Fibroblast of skin of right quadriceps (primary cell): ENCODE measurements at regions not wholly inside any gene's neighbourhood (a gene's known extent, or its start where the extent isn't known, plus 50 kb on each side); places are given as distances from the start of the nearest gene placed in this dataset.
"Not testable (repeated sequence)": the region's sequence is repeated elsewhere in the genome, so short reads cannot be mapped to it uniquely, and the experiment has no call there.

ENCODE experiments used
- DNase-seq: peaks from one replicate; pipeline ENCODE4 v3.0.0-alpha.2; 2013

GRCh38 chr5:92222449-92222848, 839.3 kb upstream of the ARRDC3 start:
- DNase-seq, result no peak

GRCh38 chr5:92216852-92217251, 833.7 kb upstream of the ARRDC3 start:
- DNase-seq, result not testable (repeated sequence)

DNA sequence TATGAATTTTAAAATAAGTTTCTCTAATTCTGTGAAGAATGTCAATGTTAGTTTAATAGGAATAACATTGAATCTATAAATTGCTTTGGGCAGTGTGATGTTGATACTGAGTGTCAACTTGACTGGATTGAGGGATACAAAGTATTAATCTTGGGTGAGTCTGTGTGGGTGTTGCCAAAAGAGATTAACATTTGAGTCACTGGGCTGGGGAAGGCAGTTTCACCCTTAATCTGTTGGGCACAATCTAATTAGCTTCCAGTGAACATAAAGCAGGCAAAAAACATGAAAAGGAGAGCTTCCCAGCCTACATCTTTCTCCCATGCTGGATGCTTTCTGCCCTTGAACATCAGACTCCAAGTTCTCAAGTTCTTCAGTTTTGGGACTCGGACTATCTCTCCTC, 832.0 kb upstream of the ARRDC3 start:
- DNase-seq, result no peak

GRCh38 chr5:92208265-92208664, 825.1 kb upstream of the ARRDC3 start:
- DNase-seq, result no peak

DNA sequence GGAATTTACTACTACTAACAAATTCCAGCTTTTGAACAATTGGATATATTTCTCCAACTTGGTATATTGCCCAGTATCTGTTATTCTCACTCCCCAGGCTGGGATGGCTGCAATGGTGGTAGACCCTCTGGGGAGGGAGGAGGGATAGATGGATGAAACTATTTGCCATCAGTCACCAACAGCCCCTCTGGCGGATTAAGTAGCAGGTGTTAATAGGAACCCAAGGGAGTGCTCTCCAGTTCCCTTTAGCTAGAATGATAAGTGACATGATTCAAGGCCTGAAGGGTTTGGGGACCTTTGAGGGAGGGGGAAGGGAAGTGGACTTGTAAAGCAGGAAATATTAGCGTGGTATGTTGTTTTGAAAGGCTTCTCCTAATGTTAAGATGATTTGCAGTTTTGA, 824.0 kb upstream of the ARRDC3 start:
- DNase-seq, result no peak

DNA sequence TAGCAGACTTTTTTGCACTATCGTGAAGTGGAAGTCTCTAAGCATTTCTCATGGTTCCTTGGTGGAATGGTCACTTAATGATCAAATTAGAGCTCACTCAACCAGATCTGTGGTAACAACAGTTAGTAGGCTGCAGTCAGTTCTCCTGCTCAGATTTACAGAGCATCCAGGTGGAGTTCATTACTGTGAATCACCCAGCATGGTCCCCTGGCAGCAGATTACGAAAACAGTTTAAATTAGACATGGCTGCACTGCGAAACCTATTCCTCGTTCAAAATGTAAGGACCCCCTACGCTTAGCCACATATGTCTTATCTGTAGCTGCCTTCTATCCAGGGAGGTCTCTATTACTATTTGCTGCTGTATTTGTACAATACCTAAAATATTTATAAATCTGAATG, 823.6 kb upstream of the ARRDC3 start:
- DNase-seq, result no peak

- DNase-seq, result not testable (repeated sequence)
Observed at GRCh38 chr5:92199035-92199434, 815.9 kb upstream of the ARRDC3 start.

DNA sequence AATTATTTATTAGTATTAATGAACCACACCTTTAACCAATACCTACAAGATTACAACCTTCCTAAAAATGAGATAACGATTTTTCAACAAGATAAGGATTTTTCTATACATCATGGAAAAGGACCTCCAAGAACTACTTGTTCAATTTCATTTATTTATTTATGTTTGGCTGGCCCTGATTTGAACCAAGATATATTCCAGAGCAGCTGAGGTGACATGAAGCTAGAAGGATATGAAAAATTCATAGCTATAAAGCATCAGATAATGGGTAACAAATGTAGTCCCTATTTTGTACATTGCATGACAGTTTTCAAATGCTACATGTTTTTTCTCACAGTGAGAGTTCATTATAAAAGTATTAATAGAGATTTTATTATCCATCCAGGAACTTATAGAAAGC, 798.5 kb upstream of the ARRDC3 start:
- DNase-seq, result no peak

DNA sequence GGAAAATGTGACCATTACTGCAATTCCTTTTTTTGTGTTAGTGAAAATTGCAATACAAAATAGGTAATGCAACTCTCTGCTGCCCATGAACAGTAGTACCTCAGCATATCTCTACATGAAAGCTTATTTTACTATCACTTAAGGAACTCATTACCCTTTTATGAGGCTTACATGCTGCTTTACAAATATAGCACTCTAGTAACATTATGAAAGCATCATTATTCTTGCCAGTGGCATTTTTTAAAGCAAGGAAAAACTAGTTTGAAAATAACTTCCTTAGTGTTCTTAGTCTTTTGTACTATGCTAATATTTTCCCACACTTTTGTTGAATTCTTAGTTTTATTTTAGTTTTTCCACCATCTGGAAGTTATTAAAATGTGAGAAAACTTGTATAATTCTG, 797.3 kb upstream of the ARRDC3 start:
- no peak for DNase-seq

- DNase-seq, result no peak
Observed at GRCh38 chr5:92179651-92180050, 796.5 kb upstream of the ARRDC3 start.

DNA sequence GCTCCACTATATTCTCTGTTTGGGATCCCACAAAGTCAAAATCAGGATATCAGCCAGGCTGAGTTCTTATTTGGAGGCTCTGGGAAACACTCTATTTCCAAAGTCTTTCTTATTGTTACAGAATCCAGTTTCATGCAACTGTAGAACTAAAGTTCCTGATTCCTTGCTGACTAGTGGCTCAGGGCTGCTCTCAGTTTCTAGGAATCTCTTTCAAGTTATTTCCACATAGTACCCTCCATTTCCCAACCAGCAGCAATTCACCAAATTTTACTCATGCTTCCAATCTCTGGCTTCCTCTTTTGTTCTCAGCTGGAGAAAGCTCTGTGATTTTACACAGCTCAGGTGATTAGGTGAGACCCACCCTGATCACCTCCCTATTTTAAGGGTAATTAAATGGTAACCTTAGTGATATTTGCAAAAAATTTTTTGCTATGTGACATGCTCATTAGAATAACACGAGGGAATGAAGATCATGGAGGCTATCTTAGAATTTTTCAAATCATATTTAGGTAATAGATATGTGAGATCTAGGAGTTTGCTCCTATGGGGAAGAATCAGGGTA, 794.9 kb upstream of the ARRDC3 start:
- no peak for DNase-seq

GRCh38 chr5:92163906-92164305, 780.8 kb upstream of the ARRDC3 start:
- DNase-seq, result no peak

- DNase-seq, result no peak
Observed at GRCh38 chr5:92147798-92148197, 764.7 kb upstream of the ARRDC3 start.

- DNase-seq, result no peak
Observed at GRCh38 chr5:92147266-92147665, 764.1 kb upstream of the ARRDC3 start.

DNA sequence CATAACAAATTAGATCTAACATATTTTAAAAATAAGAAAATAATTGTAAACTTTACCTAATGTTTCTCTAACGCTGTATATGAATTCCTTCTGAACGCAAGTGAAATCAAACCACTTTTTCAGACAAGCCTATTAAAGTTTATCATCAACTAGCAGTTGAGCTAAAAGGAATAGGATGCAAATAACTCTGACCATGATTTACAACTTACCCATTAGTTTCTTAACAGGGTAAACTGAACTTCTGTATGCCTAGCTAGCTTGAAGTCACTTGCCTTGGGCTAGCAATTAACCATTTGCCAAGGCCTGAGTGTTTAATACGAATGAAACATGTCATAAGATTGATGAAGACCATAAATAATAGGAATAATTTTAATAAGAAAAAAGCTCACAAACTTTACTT, 762.7 kb upstream of the ARRDC3 start:
- DNase-seq, result no peak

DNA sequence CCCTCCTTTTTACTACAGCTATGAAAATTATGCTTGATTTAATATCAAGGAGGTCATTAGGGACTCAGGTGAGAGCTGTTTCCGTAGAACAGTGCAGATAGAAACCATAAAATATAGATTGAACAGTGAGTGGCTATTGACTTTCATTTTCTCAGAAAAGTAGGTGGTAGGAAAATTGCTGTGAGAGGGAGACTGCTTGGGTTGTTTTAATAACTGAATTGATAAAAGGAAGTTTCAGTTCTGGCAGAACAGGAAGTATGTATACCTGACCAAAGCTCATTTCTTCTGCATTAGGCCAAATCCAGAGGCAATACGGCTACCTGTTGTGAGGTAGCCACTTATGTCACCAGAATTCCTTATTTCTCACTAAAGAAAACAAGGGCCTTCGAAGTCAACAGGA, 761.7 kb upstream of the ARRDC3 start:
- DNase-seq, result no peak

GRCh38 chr5:92132294-92132908, 749.3 kb upstream of the ARRDC3 start:
- not testable (repeated sequence) for DNase-seq

- DNase-seq, result no peak
Observed at GRCh38 chr5:92126182-92126581, 743.1 kb upstream of the ARRDC3 start.

- DNase-seq, result no peak
Observed at GRCh38 chr5:92119110-92119509, 736.0 kb upstream of the ARRDC3 start.

- DNase-seq, result no peak
Observed at GRCh38 chr5:92106808-92107207, 723.7 kb upstream of the ARRDC3 start.

GRCh38 chr5:92104126-92104525, 721.0 kb upstream of the ARRDC3 start:
- no peak for DNase-seq

DNA sequence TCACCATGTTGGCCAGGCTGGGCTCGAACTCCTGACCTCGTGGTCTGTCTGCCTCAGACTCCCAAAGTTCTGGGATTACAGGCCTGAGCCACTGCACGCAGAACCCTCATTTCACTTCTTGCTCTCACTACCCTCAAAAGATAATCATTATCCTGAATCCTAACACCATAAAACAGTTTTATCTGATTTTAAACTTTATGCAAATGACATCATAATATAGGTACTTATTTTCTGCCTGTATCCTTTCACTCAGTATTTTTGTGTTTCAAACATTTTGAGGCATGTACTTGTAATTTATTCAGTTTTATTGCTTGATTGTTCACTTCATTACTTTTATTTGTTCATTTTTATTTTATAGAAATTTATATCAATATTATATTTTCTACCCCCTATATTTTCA, 719.2 kb upstream of the ARRDC3 start:
- DNase-seq, result no peak

GRCh38 chr5:92092239-92092638, 709.1 kb upstream of the ARRDC3 start:
- DNase-seq, result no peak

DNA sequence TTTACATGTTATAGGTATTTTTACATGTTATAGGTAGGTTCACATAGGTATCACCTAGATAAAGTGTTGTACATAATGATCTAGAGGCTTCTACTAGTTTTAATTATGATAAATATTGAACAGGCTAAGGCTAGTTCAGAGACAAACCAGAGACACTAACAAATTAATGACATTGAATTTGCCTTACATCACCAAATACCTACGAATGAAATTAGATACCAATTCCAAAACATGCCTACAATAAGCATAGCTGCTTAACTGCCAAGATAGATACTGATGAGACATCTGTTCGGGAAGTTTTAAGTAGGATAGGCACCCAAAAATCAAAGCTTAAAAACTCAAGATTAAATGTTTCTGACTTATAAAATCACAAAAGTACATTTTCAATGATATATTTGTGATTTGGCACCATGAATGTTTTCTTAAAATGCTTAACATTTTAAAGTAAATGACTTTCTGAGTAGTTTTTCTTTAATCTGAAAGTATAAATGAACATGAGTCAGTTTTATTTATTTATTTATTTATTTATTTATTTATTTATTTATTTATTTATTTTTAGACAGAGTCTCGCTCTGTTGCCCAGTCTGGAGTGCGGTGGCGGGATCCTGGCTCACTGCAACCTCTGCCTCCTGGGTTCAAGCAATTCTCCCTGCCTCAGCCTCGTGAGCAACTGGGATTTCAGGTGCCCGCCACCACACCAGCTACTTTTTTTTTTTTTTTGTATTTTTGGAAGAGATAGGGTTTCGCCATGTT, 703.1 kb upstream of the ARRDC3 start:
- DNase-seq, result no peak
